Progenitor cell of endocrine pancreas (in vitro differentiated cells): ENCODE measurements at regions not wholly inside any gene's neighbourhood (a gene's known extent, or its start where the extent isn't known, plus 50 kb on each side); places are given as distances from the start of the nearest gene placed in this dataset.

Source experiments
- DNase-seq: peaks from one replicate; pipeline ENCODE4 v3.0.0; 2021; ENCODE audit warnings: low spot score; ENCODE audit not compliant: unreplicated experiment
- H3K27ac Mint-ChIP-seq: 2 replicates; pipeline ENCODE4 v1.8.0; 2021; ENCODE audit warnings: mild to moderate bottlenecking, moderate library complexity, mixed read lengths
- H3K27me3 Mint-ChIP-seq: 2 replicates; pipeline ENCODE4 v1.8.0; 2021; ENCODE audit warnings: mixed read lengths
- H3K36me3 Mint-ChIP-seq: 2 replicates; pipeline ENCODE4 v1.8.0; 2022; ENCODE audit warnings: mixed read lengths; ENCODE audit not compliant: insufficient read depth
- H3K4me1 Mint-ChIP-seq: 2 replicates; pipeline ENCODE4 v1.8.0; 2021; ENCODE audit warnings: low read depth, mixed read lengths
- H3K4me3 Mint-ChIP-seq: 2 replicates; pipeline ENCODE4 v1.8.0; 2021; ENCODE audit warnings: low read depth, mild to moderate bottlenecking, moderate library complexity, mixed read lengths
- H3K9me3 Mint-ChIP-seq: 2 replicates; pipeline ENCODE4 v1.8.0; 2021; ENCODE audit warnings: low read depth, mixed read lengths
- TF ChIP-seq, protein P1 (sequence below): fragments of 200-600 bp; sonication (generic); IDR thresholded peaks from one replicate; pipeline ENCODE4 v1.5.0; 2021; ENCODE audit warnings: antibody characterized with exemption, mild to moderate bottlenecking; ENCODE audit not compliant: unreplicated experiment

DNA sequence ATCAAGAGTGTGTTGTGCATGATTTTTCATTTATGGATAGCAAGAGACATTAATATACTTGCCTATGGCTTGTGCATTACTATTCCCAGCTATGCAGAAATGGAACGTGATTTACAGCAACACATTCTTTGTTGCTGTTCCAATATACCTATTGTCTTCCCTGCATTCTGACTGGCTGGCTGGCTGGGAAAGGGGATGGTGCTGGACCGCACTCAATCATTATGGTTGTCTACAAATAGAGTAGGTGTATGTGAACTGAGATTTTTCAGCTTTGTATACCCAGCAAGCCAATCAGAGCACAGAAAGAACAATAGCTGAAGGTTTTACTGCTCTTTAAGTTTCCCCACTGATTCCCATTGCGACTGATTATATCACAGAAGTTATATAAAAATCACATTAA, 167.5 kb downstream of the ATG4C start:
- H3K36me3 Mint-ChIP-seq = no peaks in the 10 kb centered on the region

DNA sequence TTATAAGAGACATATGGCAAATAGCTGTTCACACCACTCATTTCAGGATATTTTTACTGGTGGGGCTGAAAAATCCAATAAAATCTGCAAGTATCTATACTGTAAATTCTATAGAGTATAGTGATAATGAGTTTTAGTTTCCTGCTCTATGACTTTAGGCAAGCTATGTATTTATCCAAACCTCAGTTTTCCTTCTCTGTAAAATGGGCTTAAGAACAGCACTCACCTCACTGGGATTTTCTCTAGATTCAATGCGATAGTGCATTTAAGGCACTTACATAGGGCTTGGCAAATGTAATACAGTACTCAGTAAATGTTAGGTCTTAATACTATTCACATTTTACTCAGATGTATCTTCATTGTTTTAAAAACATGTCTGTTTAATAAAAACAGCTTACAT, 168.7 kb downstream of the ATG4C start:
- no peak overlapping the region for H3K27ac Mint-ChIP-seq
- TF ChIP-seq, protein P1, sequence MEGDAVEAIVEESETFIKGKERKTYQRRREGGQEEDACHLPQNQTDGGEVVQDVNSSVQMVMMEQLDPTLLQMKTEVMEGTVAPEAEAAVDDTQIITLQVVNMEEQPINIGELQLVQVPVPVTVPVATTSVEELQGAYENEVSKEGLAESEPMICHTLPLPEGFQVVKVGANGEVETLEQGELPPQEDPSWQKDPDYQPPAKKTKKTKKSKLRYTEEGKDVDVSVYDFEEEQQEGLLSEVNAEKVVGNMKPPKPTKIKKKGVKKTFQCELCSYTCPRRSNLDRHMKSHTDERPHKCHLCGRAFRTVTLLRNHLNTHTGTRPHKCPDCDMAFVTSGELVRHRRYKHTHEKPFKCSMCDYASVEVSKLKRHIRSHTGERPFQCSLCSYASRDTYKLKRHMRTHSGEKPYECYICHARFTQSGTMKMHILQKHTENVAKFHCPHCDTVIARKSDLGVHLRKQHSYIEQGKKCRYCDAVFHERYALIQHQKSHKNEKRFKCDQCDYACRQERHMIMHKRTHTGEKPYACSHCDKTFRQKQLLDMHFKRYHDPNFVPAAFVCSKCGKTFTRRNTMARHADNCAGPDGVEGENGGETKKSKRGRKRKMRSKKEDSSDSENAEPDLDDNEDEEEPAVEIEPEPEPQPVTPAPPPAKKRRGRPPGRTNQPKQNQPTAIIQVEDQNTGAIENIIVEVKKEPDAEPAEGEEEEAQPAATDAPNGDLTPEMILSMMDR = no peak
- no peaks in the 10 kb centered on the region for H3K36me3 Mint-ChIP-seq
- H3K9me3 Mint-ChIP-seq = no peaks in the 10 kb centered on the region
- DNase-seq = no peak
- peaks cover 3% of the 10 kb centered on the region for H3K27me3 Mint-ChIP-seq
- peaks cover 23% of the 10 kb centered on the region for H3K4me1 Mint-ChIP-seq
- no peak overlapping the region for H3K4me3 Mint-ChIP-seq

More for the DNA sequence above, 167.5 kb downstream of the ATG4C start:
- DNase-seq = no peak
- Mint-ChIP-seq H3K9me3 (no peaks in the 10 kb centered on the region), H3K27ac (no peak overlapping the region), H3K4me3 (no peak overlapping the region), H3K4me1 (peaks cover 23% of the 10 kb centered on the region), H3K27me3 (peaks cover 3% of the 10 kb centered on the region)
- TF ChIP-seq, protein P1 = no peak

DNA sequence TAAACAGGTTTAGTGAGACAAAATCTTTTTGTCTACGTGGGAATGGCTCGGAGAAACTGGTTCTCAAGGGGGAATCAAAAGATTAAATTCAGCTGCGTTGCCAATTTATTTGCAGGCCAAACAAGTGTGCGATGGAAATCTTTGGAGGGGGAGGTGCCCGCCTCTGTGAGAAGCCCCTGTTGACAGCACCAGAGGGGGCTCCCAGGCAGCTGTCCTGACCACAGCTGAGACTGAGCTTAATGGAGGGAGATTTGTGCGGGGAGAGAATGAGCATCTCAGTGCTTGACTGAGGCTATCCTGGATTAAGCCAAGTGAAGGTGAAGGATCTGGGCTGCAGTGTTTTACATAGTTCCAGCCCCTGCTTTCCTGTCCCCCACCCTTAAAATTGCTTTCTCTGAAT, 169.7 kb downstream of the ATG4C start:
- Mint-ChIP-seq H3K27ac (no peak overlapping the region), H3K4me3 (no peak overlapping the region), H3K27me3 (peaks cover 3% of the 10 kb centered on the region), H3K9me3 (no peaks in the 10 kb centered on the region), H3K4me1 (peaks cover 23% of the 10 kb centered on the region), H3K36me3 (no peaks in the 10 kb centered on the region)
- TF ChIP-seq, protein P1 = no peak
- no peak for DNase-seq

DNA sequence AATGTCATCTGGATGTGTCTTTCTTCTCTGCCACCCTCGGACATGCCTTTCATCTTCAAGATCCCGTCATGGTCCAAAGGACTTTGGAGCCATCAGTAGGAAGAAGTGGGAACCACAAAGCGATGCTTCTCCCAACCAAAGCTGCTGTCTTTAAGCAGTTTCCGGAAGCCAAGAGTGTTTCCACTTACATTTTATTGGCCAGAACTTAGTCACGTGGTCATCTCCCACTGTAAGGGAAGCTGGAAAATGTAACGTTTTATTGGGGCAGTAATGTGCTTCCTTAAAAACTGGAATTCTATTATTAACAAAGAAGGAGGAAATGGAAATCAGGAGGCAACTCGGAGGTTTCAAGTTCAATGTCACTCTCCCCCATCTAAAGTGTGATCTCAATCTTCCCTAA, 170.8 kb downstream of the ATG4C start:
- no peaks in the 10 kb centered on the region for H3K9me3 Mint-ChIP-seq
- TF ChIP-seq, protein P1 = no peak
- DNase-seq = no peak
- peaks cover 23% of the 10 kb centered on the region for H3K4me1 Mint-ChIP-seq
- no peak overlapping the region for H3K27ac Mint-ChIP-seq
- H3K4me3 Mint-ChIP-seq = no peak overlapping the region
- H3K27me3 Mint-ChIP-seq = peaks cover 3% of the 10 kb centered on the region
- no peaks in the 10 kb centered on the region for H3K36me3 Mint-ChIP-seq

DNA sequence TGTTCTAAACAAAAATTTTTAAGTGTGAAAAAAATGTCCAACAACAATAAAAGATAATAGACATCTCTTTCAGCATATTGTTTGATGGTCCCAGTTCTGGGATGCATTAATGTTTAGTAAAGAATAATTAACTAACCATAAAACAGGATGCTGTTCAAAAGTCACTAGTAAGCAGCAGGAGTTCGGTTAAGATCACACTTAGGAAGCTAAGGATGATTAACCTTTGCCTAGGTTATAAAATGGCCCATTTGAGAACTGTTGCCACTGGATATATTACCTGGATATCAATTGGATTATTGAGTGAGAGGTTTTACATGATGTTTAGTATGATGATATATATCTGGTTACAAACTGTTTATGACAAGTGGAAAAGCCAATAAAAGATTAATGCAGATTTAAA, 171.7 kb downstream of the ATG4C start:
- DNase-seq = no peak
- no peaks in the 10 kb centered on the region for H3K36me3 Mint-ChIP-seq
- H3K9me3 Mint-ChIP-seq = no peaks in the 10 kb centered on the region
- peaks cover 3% of the 10 kb centered on the region for H3K27me3 Mint-ChIP-seq
- H3K4me3 Mint-ChIP-seq = no peak overlapping the region
- TF ChIP-seq, protein P1 = no peak
- peaks cover 23% of the 10 kb centered on the region for H3K4me1 Mint-ChIP-seq
- no peak overlapping the region for H3K27ac Mint-ChIP-seq
